Endodermal cell (in vitro differentiated cells): ENCODE measurements at regions not wholly inside any gene's neighbourhood (a gene's known extent, or its start where the extent isn't known, plus 50 kb on each side); places are given as distances from the start of the nearest gene placed in this dataset.

Experiments used
- DNase-seq: peaks from one replicate; pipeline ENCODE4 v3.0.0-alpha.2; 2017
- H3K27ac ChIP-seq: 2 replicates; pipeline ENCODE4 v1.5.1; 2013; ENCODE audit warnings: mild to moderate bottlenecking, low read depth, low read length, moderate library complexity
- H3K27me3 ChIP-seq: 2 replicates; pipeline ENCODE4 v1.6.1; 2013; ENCODE audit warnings: mild to moderate bottlenecking, low read length, moderate library complexity; ENCODE audit not compliant: insufficient read depth, control insufficient read depth, poor library complexity, severe bottlenecking
- H3K36me3 ChIP-seq: 2 replicates; pipeline ENCODE4 v1.7.0; 2013; ENCODE audit warnings: mild to moderate bottlenecking, low read length, moderate library complexity; ENCODE audit not compliant: control insufficient read depth, insufficient read depth
- H3K4me1 ChIP-seq: one replicate; pipeline ENCODE4 v1.7.0; 2013; ENCODE audit warnings: low read length; ENCODE audit not compliant: control insufficient read depth, insufficient read depth
- H3K4me3 ChIP-seq: 2 replicates; pipeline ENCODE4 v1.5.1; 2013; ENCODE audit warnings: mild to moderate bottlenecking, low read length, moderate library complexity
- H3K9ac ChIP-seq: 2 replicates; pipeline ENCODE4 v1.6.1; 2013; ENCODE audit warnings: mild to moderate bottlenecking, low read length, moderate library complexity; ENCODE audit not compliant: poor library complexity, severe bottlenecking; ENCODE audit errors: extremely low read depth
- H3K9me3 ChIP-seq: 2 replicates; pipeline ENCODE4 v1.6.1; 2013; ENCODE audit warnings: mild to moderate bottlenecking, low read length, moderate library complexity; ENCODE audit not compliant: control insufficient read depth
- H3K27ac Mint-ChIP-seq: 2 replicates; pipeline ENCODE4 v1.8.0; 2020; ENCODE audit warnings: mixed read lengths
- H3K27me3 Mint-ChIP-seq: 2 replicates; pipeline ENCODE4 v1.8.0; 2021; ENCODE audit warnings: mild to moderate bottlenecking, mixed read lengths; ENCODE audit not compliant: insufficient read depth
- H3K36me3 Mint-ChIP-seq: 2 replicates; pipeline ENCODE4 v1.8.0; 2020; ENCODE audit warnings: low read depth, mixed read lengths
- H3K4me1 Mint-ChIP-seq: 2 replicates; pipeline ENCODE4 v1.8.0; 2020; ENCODE audit warnings: mixed read lengths
- H3K4me3 Mint-ChIP-seq: 2 replicates; pipeline ENCODE4 v1.8.0; 2020; ENCODE audit warnings: mild to moderate bottlenecking, moderate library complexity, mixed read lengths
- H3K9me3 Mint-ChIP-seq: 2 replicates; pipeline ENCODE4 v1.8.0; 2020; ENCODE audit warnings: mild to moderate bottlenecking, mixed read lengths
- CTCF ChIP-seq: fragments of 200-600 bp; sonication (generic); conservative IDR thresholded peaks from 2 replicates; pipeline ENCODE4 v1.5.0; 2021; ENCODE audit warnings: antibody characterized with exemption, mild to moderate bottlenecking
- WGBS, 2 experiments: methylation state at CpG; one replicate each; pipeline versions ENCODE4 v1.1.5 to v1.1.7; 2013; ENCODE audit warnings: missing lambda C conversion rate in 2 of 2, mixed read lengths in 1 of 2; ENCODE audit not compliant: insufficient coverage in 1 of 2, insufficient read length in 1 of 2; 5-methylcytosine and 5-hydroxymethylcytosine counted together

GRCh38 chr2:231655488-231655887, 52.8 kb upstream of the PTMA start:
- H3K4me3 ChIP-seq: no peak overlapping the region
- no peaks in the 10 kb centered on the region for H3K4me1 ChIP-seq
- Mint-ChIP-seq H3K36me3 (no peaks in the 10 kb centered on the region), H3K4me1 (peaks cover 2% of the 10 kb centered on the region), H3K9me3 (no peaks in the 10 kb centered on the region), H3K4me3 (no peak overlapping the region), H3K27me3 (peaks cover under 1% of the 10 kb centered on the region), H3K27ac (no peak overlapping the region)
- WGBS, 2 experiments: 70 to 77% methylated on average over 6 to 8 of the region's 8 CpGs
- no peaks in the 10 kb centered on the region for H3K27me3 ChIP-seq
- no peak overlapping the region for H3K27ac ChIP-seq
- no peaks in the 10 kb centered on the region for H3K9me3 ChIP-seq
- no peak for DNase-seq
- H3K36me3 ChIP-seq: no peaks in the 10 kb centered on the region
- TF ChIP-seq CTCF: no peak
- H3K9ac ChIP-seq: no peak overlapping the region

DNA sequence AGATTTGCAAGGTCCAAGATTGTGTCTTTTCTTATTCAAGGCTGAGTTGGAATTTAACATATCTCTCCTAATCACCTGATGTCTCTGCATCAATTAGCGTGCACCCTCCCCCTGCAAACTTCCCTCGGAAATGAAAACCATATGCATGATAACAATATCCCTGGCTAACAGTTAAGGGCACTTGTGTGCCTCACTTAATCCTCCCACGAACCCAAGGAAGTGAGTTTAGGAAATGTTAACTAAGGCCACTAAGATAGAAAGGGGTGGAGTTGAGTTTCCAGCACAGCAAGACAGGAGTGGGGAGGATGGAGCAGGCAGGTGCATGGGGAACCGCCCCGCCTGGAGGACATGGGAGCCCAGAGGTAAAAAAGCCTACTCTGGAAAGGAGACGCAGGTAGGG, 52.4 kb upstream of the PTMA start:
- Histone ChIP-seq H3K9me3 (no peaks in the 10 kb centered on the region), H3K4me1 (no peaks in the 10 kb centered on the region), H3K27ac (no peak overlapping the region), H3K4me3 (no peak overlapping the region), H3K27me3 (no peaks in the 10 kb centered on the region), H3K9ac (no peak overlapping the region), H3K36me3 (no peaks in the 10 kb centered on the region)
- DNase-seq: no peak
- no peak for TF ChIP-seq CTCF
- Mint-ChIP-seq H3K9me3 (no peaks in the 10 kb centered on the region), H3K36me3 (no peaks in the 10 kb centered on the region), H3K4me3 (no peak overlapping the region), H3K4me1 (peaks cover 2% of the 10 kb centered on the region), H3K27ac (no peak overlapping the region), H3K27me3 (peaks cover 3% of the 10 kb centered on the region)
- 83 to 88% methylated on average over 5 to 6 of the region's 6 CpGs for WGBS, 2 experiments
